Ascending aorta (tissue), 2 donors: ENCODE measurements at regions not wholly inside any gene's neighbourhood (a gene's known extent, or its start where the extent isn't known, plus 50 kb on each side); places are given as distances from the start of the nearest gene placed in this dataset.

Experiments used
- DNase-seq, 2 donors: peaks; one replicate each; pipeline ENCODE4 v3.0.0-alpha.2; 2019; ENCODE audit warnings: low spot score in 2 of 2
- H3K27ac ChIP-seq, 2 donors: fragments of 200-600 bp; sonication (generic); one replicate each; pipeline ENCODE4 v1.5.1; 2016 to 2017; ENCODE audit warnings: mild to moderate bottlenecking in 1 of 2
- H3K27me3 ChIP-seq: fragments of 200-600 bp; sonication (generic); one replicate; pipeline ENCODE4 v1.5.1; 2017
- H3K36me3 ChIP-seq, 2 donors: fragments of 200-600 bp; sonication (generic); one replicate each; pipeline ENCODE4 v1.5.1; 2016
- H3K4me1 ChIP-seq, 2 donors: fragments of 200-600 bp; sonication (generic); one replicate each; pipeline ENCODE4 v1.5.1; 2016 to 2017; ENCODE audit warnings: mild to moderate bottlenecking in 1 of 2
- H3K4me3 ChIP-seq, 2 donors: fragments of 200-600 bp; sonication (generic); one replicate each; pipeline ENCODE4 v1.5.1; 2016 to 2017; ENCODE audit warnings: mild to moderate bottlenecking in 1 of 2
- H3K9me3 ChIP-seq, 2 donors: fragments of 200-600 bp; sonication (generic); one replicate each; pipeline ENCODE4 v1.5.1; 2016
- CTCF ChIP-seq, 3 experiments: fragments of 200-600 bp in 2 of 3; fragments of 450-650 bp in 1 of 3; sonication (generic) in 2 of 3; IDR thresholded peaks; one replicate each; pipeline ENCODE4 v1.5.1; 2016 to 2019; ENCODE audit warnings: antibody characterized with exemption in 3 of 3, mild to moderate bottlenecking in 1 of 3, moderate library complexity in 1 of 3
- intact Hi-C: fragments of 100-400 bp; cut with DNase I; formaldehyde crosslinking; loops from one replicate; pipeline ENCODE4 v1.15.1; 2023

- no peaks in the 10 kb centered on the region for H3K27me3 ChIP-seq
- H3K4me1 ChIP-seq = no peaks in the 10 kb centered on the region
- no peak overlapping the region for H3K27ac ChIP-seq
- intact Hi-C loops = no loop called here
- no peaks in the 10 kb centered on the region for H3K9me3 ChIP-seq
- no peak for TF ChIP-seq CTCF (IDR thresholded peaks at IDR 0.05)
- no peak overlapping the region for H3K4me3 ChIP-seq
- no peaks in the 10 kb centered on the region for H3K36me3 ChIP-seq
- no peak for DNase-seq
These were observed 418.3 kb downstream of the MED13L start for GRCh38 chr12:115859231-115859630.

- Histone ChIP-seq H3K27me3 (no peaks in the 10 kb centered on the region), H3K36me3 (no peaks in the 10 kb centered on the region), H3K9me3 (no peaks in the 10 kb centered on the region), H3K27ac (no peak overlapping the region), H3K4me1 (no peaks in the 10 kb centered on the region), H3K4me3 (no peak overlapping the region)
- DNase-seq = no peak
- TF ChIP-seq CTCF (IDR thresholded peaks at IDR 0.05) = no peak
- intact Hi-C loops = no loop called here
These were observed 419.6 kb downstream of the MED13L start for GRCh38 chr12:115857923-115858322.

- no peak for TF ChIP-seq CTCF (IDR thresholded peaks at IDR 0.05)
- Histone ChIP-seq H3K27me3 (no peaks in the 10 kb centered on the region), H3K27ac (no peak overlapping the region), H3K36me3 (no peaks in the 10 kb centered on the region), H3K4me1 (no peaks in the 10 kb centered on the region), H3K4me3 (no peak overlapping the region), H3K9me3 (no peaks in the 10 kb centered on the region)
- intact Hi-C loops = no loop called here
- DNase-seq = no peak
These were observed 420.2 kb downstream of the MED13L start for GRCh38 chr12:115857160-115857920.

- Histone ChIP-seq H3K27ac (no peak overlapping the region), H3K9me3 (no peaks in the 10 kb centered on the region), H3K4me3 (no peak overlapping the region), H3K36me3 (no peaks in the 10 kb centered on the region), H3K27me3 (no peaks in the 10 kb centered on the region), H3K4me1 (no peaks in the 10 kb centered on the region)
- TF ChIP-seq CTCF (IDR thresholded peaks at IDR 0.05) = no peak
- intact Hi-C loops = no loop called here
- DNase-seq = no peak
These were observed 425.4 kb downstream of the MED13L start for GRCh38 chr12:115852054-115852453.

- no peak overlapping the region for H3K4me3 ChIP-seq
- intact Hi-C loops = no loop called here
- no peaks in the 10 kb centered on the region for H3K9me3 ChIP-seq
- H3K27me3 ChIP-seq = no peaks in the 10 kb centered on the region
- no peak overlapping the region for H3K27ac ChIP-seq
- H3K36me3 ChIP-seq = no peaks in the 10 kb centered on the region
- DNase-seq = no peak
- TF ChIP-seq CTCF (IDR thresholded peaks at IDR 0.05) = no peak
- H3K4me1 ChIP-seq = no peaks in the 10 kb centered on the region
These were observed 426.5 kb downstream of the MED13L start for GRCh38 chr12:115850957-115851356.
